ES-I3 (cell line): ENCODE measurements at regions not wholly inside any gene's neighbourhood (a gene's known extent, or its start where the extent isn't known, plus 50 kb on each side); places are given as distances from the start of the nearest gene placed in this dataset.

Experiments used
- H3K36me3 ChIP-seq: 2 replicates; pipeline ENCODE4 v1.6.1; 2013; ENCODE audit warnings: mild to moderate bottlenecking, low read length, control low read depth, moderate library complexity; ENCODE audit not compliant: insufficient read depth
- H3K4me1 ChIP-seq: 2 replicates; pipeline ENCODE4 v1.6.1; 2013; ENCODE audit warnings: mild to moderate bottlenecking, control low read depth, low read length; ENCODE audit not compliant: insufficient read depth
- H3K9ac ChIP-seq: 2 replicates; pipeline ENCODE4 v1.6.1; 2013; ENCODE audit warnings: low read depth, mild to moderate bottlenecking, low read length, moderate library complexity
- H3K9me3 ChIP-seq: 2 replicates; pipeline ENCODE4 v1.6.1; 2013; ENCODE audit warnings: mild to moderate bottlenecking, low read length, moderate library complexity; ENCODE audit not compliant: control insufficient read depth, insufficient read depth

GRCh38 chr3:86634361-86634760 lies 356.6 kb downstream of the VGLL3 start:
- H3K4me1 ChIP-seq: no peaks in the 10 kb centered on the region
- H3K9me3 ChIP-seq: 0 out of 2 replicates have a peak, but pooled peaks cover 2% of the 10 kb centered on the region
- H3K9ac ChIP-seq: no peak overlapping the region
- no peaks in the 10 kb centered on the region for H3K36me3 ChIP-seq

DNA sequence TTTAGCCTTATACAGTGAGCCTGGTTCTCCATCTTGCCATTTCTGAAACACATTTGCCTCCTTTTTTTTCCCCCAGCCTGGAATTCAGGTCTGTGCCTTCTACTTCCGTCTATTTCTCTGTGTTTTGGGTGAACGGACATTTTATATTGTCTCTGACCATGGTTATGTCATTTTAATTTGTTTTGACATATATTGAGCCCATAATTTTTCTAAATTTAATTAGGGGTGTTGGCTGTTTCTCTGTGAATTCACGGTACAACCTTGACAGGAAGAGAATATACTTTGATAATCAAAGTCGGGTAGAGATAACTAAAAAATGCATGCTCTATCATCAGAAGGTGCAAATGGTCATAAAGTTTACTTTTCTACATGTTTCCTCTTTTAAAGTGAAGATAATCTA lies 361.4 kb downstream of the VGLL3 start:
- no peaks in the 10 kb centered on the region for H3K9me3 ChIP-seq

GRCh38 chr3:86624192-86624591 lies 366.8 kb downstream of the VGLL3 start:
- H3K36me3 ChIP-seq: no peaks in the 10 kb centered on the region
- H3K9me3 ChIP-seq: no peaks in the 10 kb centered on the region
- no peaks in the 10 kb centered on the region for H3K4me1 ChIP-seq

More for the DNA sequence above, 361.4 kb downstream of the VGLL3 start:
- no peak overlapping the region for H3K9ac ChIP-seq
- no peaks in the 10 kb centered on the region for H3K36me3 ChIP-seq
- no peaks in the 10 kb centered on the region for H3K4me1 ChIP-seq

GRCh38 chr3:86618706-86619105 lies 372.2 kb downstream of the VGLL3 start:
- H3K9ac ChIP-seq: no peak overlapping the region
- H3K4me1 ChIP-seq: no peaks in the 10 kb centered on the region
- H3K36me3 ChIP-seq: no peaks in the 10 kb centered on the region
- 0 out of 2 replicates have a peak, but pooled peaks cover 6% of the 10 kb centered on the region for H3K9me3 ChIP-seq

More at GRCh38 chr3:86624192-86624591, 366.8 kb downstream of the VGLL3 start:
- H3K9ac ChIP-seq: no peak overlapping the region

GRCh38 chr3:86605166-86605565 lies 385.8 kb downstream of the VGLL3 start:
- Histone ChIP-seq H3K4me1 (no peaks in the 10 kb centered on the region), H3K36me3 (no peaks in the 10 kb centered on the region), H3K9ac (no peak overlapping the region), H3K9me3 (no peaks in the 10 kb centered on the region)

DNA sequence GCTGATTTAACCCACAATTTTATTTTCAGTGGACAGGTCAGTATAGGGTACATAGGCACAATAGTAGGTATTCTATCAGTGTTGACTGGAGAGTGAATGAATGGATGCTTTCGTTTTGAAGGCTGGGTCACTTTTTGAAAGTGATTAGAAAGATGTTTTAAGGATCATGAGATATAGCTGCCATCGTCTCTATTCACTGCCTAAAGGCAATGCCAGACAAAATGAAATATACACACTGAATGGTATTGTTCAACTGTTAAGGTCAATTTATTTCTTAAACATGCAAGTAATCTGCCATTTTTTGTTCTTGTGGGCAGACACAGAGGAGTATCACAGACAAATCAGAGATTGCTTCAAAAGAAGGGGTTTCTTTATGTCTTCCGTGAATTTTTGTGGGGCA lies 395.3 kb downstream of the VGLL3 start:
- H3K36me3 ChIP-seq: no peaks in the 10 kb centered on the region
- no peaks in the 10 kb centered on the region for H3K4me1 ChIP-seq
- no peak overlapping the region for H3K9ac ChIP-seq
- no peaks in the 10 kb centered on the region for H3K9me3 ChIP-seq

- Histone ChIP-seq H3K9me3 (no peaks in the 10 kb centered on the region), H3K9ac (no peak overlapping the region), H3K4me1 (no peaks in the 10 kb centered on the region), H3K36me3 (no peaks in the 10 kb centered on the region)
Observed at GRCh38 chr3:86594838-86595237, 396.1 kb downstream of the VGLL3 start.

- H3K36me3 ChIP-seq: no peaks in the 10 kb centered on the region
- no peak overlapping the region for H3K9ac ChIP-seq
- no peaks in the 10 kb centered on the region for H3K4me1 ChIP-seq
- no peaks in the 10 kb centered on the region for H3K9me3 ChIP-seq
Observed at GRCh38 chr3:86578071-86578470, 412.9 kb downstream of the VGLL3 start.

GRCh38 chr3:86563400-86563970 lies 427.5 kb downstream of the VGLL3 start:
- Histone ChIP-seq H3K36me3 (no peaks in the 10 kb centered on the region), H3K9me3 (no peaks in the 10 kb centered on the region), H3K4me1 (peaks cover 5% of the 10 kb centered on the region; the same call in 1 of the 2 replicates), H3K9ac (no peak overlapping the region)

DNA sequence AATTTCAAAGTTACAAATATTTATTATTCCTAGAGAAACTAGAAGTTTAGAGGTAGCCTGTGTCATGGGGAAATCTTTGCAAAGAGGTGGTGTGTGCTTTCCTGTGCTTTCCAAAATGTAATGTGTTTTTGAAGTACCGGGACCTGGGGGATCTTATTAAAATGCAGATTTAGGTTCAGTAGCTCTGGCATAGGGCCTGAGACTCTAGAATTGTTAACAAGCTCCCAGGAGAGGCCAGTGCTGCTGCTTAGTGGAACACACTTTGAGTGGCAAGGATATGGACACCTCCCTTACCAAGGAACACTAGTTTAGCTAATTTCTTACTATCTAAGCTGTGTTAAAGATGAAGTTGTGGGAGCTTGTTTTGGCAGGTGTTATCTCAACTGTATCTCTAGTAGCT lies 428.9 kb downstream of the VGLL3 start:
- Histone ChIP-seq H3K9me3 (no peaks in the 10 kb centered on the region), H3K9ac (no peak overlapping the region), H3K4me1 (peaks cover 5% of the 10 kb centered on the region; the same call in 1 of the 2 replicates), H3K36me3 (no peaks in the 10 kb centered on the region)

- H3K36me3 ChIP-seq: no peaks in the 10 kb centered on the region
- no peaks in the 10 kb centered on the region for H3K9me3 ChIP-seq
- peaks cover 5% of the 10 kb centered on the region; the same call in 1 of the 2 replicates for H3K4me1 ChIP-seq
- no peak overlapping the region for H3K9ac ChIP-seq
Observed at GRCh38 chr3:86561215-86561614, 429.7 kb downstream of the VGLL3 start.

DNA sequence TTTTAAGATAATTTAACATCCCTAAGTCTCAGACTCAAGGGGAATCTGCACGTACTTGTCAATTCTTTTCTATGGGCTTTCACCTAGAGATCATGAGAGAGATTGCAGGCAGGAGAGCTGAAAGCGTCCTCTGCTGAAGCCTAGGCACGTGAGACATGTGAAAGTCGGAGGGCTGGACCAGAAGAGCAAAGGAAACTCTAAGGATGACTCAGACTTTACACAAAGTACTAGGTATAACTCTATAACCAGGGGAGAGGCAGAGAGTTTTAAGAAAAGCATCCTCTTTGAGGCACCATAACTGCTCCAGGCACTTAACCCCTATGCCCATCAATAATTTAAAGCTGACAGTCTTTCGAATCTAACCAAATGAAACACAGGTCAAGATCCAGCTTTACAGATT lies 436.6 kb downstream of the VGLL3 start:
- H3K36me3 ChIP-seq: no peaks in the 10 kb centered on the region

GRCh38 chr3:86547692-86548091 lies 443.3 kb downstream of the VGLL3 start:
- Histone ChIP-seq H3K36me3 (no peaks in the 10 kb centered on the region), H3K9ac (no peak overlapping the region), H3K4me1 (peaks cover 11% of the 10 kb centered on the region), H3K9me3 (no peaks in the 10 kb centered on the region)

More for the DNA sequence above, 436.6 kb downstream of the VGLL3 start:
- Histone ChIP-seq H3K9ac (no peak overlapping the region), H3K4me1 (no peaks in the 10 kb centered on the region), H3K9me3 (no peaks in the 10 kb centered on the region)

GRCh38 chr3:86537171-86537570 lies 453.8 kb downstream of the VGLL3 start:
- Histone ChIP-seq H3K4me1 (no peaks in the 10 kb centered on the region), H3K36me3 (no peaks in the 10 kb centered on the region), H3K9me3 (peaks cover 11% of the 10 kb centered on the region), H3K9ac (no peak overlapping the region)

DNA sequence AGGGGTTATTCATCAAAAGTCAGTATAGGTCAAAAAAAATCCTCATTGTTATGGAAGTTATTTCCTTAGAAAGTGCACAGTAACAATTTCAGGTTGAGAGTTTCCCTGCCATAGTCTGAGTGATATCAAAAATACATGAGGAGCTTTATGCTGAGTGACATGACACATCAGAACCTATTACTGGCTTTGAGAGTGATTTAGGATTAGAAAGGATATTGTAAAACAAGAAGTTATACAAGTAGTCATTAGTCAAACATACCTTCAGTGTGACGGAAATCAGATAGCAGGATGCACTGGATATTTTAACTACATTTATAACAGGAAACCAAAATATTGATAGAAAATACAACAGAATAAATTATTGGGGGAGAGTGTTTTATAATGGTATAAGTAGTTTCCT lies 471.1 kb downstream of the VGLL3 start:
- Histone ChIP-seq H3K9me3 (no peaks in the 10 kb centered on the region; the same call in 1 of the 2 replicates), H3K36me3 (no peaks in the 10 kb centered on the region), H3K4me1 (no peaks in the 10 kb centered on the region), H3K9ac (no peak overlapping the region)
